ENCODE measurements at regions not wholly inside any gene's neighbourhood (a gene's known extent, or its start where the extent isn't known, plus 50 kb on each side); places are given as distances from the start of the nearest gene placed in this dataset.

GRCh38 chr6:3670356-3670755, 81.2 kb downstream of the PXDC1 start:
- no peak overlapping the region for H3K4me2 ChIP-seq (ENCODE audit: control insufficient read depth, insufficient read depth)
- no peak for ATAC-seq
- SMC1A ChIA-PET (ENCODE audit: uncharacterized antibody, unreplicated experiment), result no interaction called here
- RAD21 ChIA-PET (ENCODE audit: unreplicated experiment), result no interaction called here
- no peak for FAIRE-seq
- no peaks in the 10 kb centered on the region for H3K9me3 ChIP-seq (replicated peaks; ENCODE audit: control insufficient read depth, insufficient read depth, low read length)
- no peaks in the 10 kb centered on the region for H3K4me1 ChIP-seq (ENCODE audit: control insufficient read depth, insufficient read depth, low read length)
- BruUV-seq (replicated peaks), result no TSS peak
- CTCF ChIA-PET, result no interaction called here
- 33% methylated on average over 1 of the region's 1 CpG for WGBS (ENCODE audit: insufficient coverage, insufficient replicate concordance, low lambda C conversion rate, missing lambda C conversion rate)
- no peak overlapping the region for H2AFZ ChIP-seq (ENCODE audit: control insufficient read depth, low read depth, low read length)
- no peaks in the 10 kb centered on the region for H3K36me3 ChIP-seq (ENCODE audit: control insufficient read depth in 2 of 2, insufficient read depth in 2 of 2, low read length in 1 of 2)
- TF ChIP-seq, protein P1, sequence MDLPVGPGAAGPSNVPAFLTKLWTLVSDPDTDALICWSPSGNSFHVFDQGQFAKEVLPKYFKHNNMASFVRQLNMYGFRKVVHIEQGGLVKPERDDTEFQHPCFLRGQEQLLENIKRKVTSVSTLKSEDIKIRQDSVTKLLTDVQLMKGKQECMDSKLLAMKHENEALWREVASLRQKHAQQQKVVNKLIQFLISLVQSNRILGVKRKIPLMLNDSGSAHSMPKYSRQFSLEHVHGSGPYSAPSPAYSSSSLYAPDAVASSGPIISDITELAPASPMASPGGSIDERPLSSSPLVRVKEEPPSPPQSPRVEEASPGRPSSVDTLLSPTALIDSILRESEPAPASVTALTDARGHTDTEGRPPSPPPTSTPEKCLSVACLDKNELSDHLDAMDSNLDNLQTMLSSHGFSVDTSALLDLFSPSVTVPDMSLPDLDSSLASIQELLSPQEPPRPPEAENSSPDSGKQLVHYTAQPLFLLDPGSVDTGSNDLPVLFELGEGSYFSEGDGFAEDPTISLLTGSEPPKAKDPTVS (IDR thresholded peaks at IDR 0.05; ENCODE audit: low read depth, low read length), result no peak
- TF ChIP-seq ZNF24 (IDR thresholded peaks at IDR 0.05), result no peak
- TF ChIP-seq SKIL (IDR thresholded peaks at IDR 0.05; ENCODE audit: low read depth, poor library complexity, severe bottlenecking), result no peak
- no peak for TF ChIP-seq BACH1 (IDR thresholded peaks at IDR 0.05; ENCODE audit: borderline replicate concordance)
- TF ChIP-seq SP1 (IDR thresholded peaks at IDR 0.05; ENCODE audit: low read depth, low read length), result no peak
- TF ChIP-seq IRF3 (IDR thresholded peaks at IDR 0.05), result no peak
- TF ChIP-seq REST (IDR thresholded peaks at IDR 0.05; ENCODE audit: low read depth, low read length), result no peak
- TF ChIP-seq DPF2 (IDR thresholded peaks at IDR 0.05), result no peak
- no peak for TF ChIP-seq RELB (IDR thresholded peaks at IDR 0.05; ENCODE audit: low read depth)
- POLR2A ChIA-PET, result no interaction called here
- H4K20me1 ChIP-seq (ENCODE audit: control insufficient read depth, insufficient read depth), result no peaks in the 10 kb centered on the region
- H3K27me3 ChIP-seq (replicated peaks in 1 of 2; ENCODE audit: control insufficient read depth in 2 of 2, insufficient read depth in 2 of 2, low read length in 1 of 2), result no peaks in the 10 kb centered on the region
- no peak overlapping the region for H3K4me3 ChIP-seq
- H3K9ac ChIP-seq (ENCODE audit: control insufficient read depth, insufficient read depth, low read length), result no peak overlapping the region
- H3K27ac ChIP-seq (ENCODE audit: control insufficient read depth, insufficient read depth), result no peak overlapping the region
- no peaks in the 10 kb centered on the region for H3K79me2 ChIP-seq (ENCODE audit: control insufficient read depth, insufficient read depth, low read length)
- intact Hi-C loops (cut with micrococcal nuclease; ENCODE audit: unreplicated experiment) (no loop called here), in situ Hi-C loops (cut with MboI) (no loop called here)
- DNase-seq (ENCODE audit: low read depth, low spot score), result no peak

Data from GM12878 (cell line).